Suprapubic skin (tissue), 3 donors: ENCODE measurements at regions not wholly inside any gene's neighbourhood (a gene's known extent, or its start where the extent isn't known, plus 50 kb on each side); places are given as distances from the start of the nearest gene placed in this dataset.

ENCODE experiments used
- POLR2A ChIP-seq, 2 donors: fragments of 450-650 bp; IDR thresholded peaks; one replicate each; pipeline ENCODE4 v1.6.1; 2017; ENCODE audit warnings: antibody characterized with exemption in 2 of 2, mild to moderate bottlenecking in 2 of 2, moderate library complexity in 2 of 2
- TF ChIP-seq, protein P1 (sequence below), 2 donors: fragments of 200-600 bp in 1 of 2; fragments of 450-650 bp in 1 of 2; sonication (generic) in 1 of 2; IDR thresholded peaks; one replicate each; pipeline ENCODE4 v1.5.1; 2016 to 2019; ENCODE audit warnings: antibody characterized with exemption in 2 of 2, mild to moderate bottlenecking in 1 of 2, moderate library complexity in 1 of 2

DNA sequence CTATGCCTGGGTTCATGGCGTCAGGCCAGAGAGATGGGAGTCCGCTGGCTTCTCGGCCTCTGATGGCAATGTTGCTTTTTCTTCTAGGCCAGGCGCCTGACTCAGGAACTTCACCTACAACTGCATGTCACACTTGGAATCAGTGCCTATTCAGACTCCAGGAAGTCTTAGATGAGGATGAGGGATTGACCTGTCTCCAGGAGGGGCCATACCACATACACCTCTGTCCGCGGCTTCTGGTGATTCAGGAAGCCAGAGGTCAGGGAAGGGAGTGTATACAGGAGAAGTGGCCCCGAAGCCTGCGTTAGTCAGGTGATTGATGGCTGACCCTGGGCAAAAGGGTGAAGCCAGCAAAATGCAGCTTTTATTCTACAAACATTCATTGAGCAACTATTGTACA lies 109.1 kb upstream of the RMDN2 start:
- TF ChIP-seq, protein P1, sequence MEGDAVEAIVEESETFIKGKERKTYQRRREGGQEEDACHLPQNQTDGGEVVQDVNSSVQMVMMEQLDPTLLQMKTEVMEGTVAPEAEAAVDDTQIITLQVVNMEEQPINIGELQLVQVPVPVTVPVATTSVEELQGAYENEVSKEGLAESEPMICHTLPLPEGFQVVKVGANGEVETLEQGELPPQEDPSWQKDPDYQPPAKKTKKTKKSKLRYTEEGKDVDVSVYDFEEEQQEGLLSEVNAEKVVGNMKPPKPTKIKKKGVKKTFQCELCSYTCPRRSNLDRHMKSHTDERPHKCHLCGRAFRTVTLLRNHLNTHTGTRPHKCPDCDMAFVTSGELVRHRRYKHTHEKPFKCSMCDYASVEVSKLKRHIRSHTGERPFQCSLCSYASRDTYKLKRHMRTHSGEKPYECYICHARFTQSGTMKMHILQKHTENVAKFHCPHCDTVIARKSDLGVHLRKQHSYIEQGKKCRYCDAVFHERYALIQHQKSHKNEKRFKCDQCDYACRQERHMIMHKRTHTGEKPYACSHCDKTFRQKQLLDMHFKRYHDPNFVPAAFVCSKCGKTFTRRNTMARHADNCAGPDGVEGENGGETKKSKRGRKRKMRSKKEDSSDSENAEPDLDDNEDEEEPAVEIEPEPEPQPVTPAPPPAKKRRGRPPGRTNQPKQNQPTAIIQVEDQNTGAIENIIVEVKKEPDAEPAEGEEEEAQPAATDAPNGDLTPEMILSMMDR (IDR thresholded peaks at IDR 0.05): no peak
- no peak for TF ChIP-seq POLR2A (IDR thresholded peaks at IDR 0.05)
